ENCODE measurements at regions not wholly inside any gene's neighbourhood (a gene's known extent, or its start where the extent isn't known, plus 50 kb on each side); places are given as distances from the start of the nearest gene placed in this dataset.

DNA sequence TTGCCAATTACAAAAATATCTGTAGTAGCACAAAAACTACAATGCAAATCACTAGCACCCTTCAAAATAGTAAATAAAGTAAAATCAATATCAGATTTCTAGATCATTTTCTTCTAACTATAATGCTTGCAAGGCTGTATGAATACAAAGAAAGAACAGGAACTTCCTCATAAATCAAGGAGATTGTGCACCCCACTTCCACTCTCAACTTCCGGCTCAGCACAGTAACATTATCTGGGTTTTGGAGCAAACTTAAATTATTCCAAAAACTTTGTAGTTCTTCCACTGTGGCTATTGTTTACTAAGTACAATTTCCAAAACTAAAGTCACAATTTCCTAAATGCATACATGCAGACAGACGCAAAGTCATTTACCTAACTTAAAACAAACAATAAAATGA, 778.3 kb upstream of the SLC10A2 start:
- Histone ChIP-seq H3K4me3 (replicated peaks; ENCODE audit: low read depth, low read length) (no peak overlapping the region), H3K27me3 (replicated peaks; ENCODE audit: control insufficient read depth, insufficient read depth, low read length) (no peaks in the 10 kb centered on the region), H3K36me3 (ENCODE audit: control insufficient read depth, insufficient read depth, low read length) (no peaks in the 10 kb centered on the region)
- DNase-seq (ENCODE audit: extremely low read depth, insufficient read length) = no peak
- TF ChIP-seq CTCF (IDR thresholded peaks at IDR 0.05; ENCODE audit: insufficient read depth, low read length, poor library complexity, severe bottlenecking) = no peak

- TF ChIP-seq CTCF (IDR thresholded peaks at IDR 0.05; ENCODE audit: insufficient read depth, low read length, poor library complexity, severe bottlenecking) = no peak
- no peak overlapping the region for H3K4me3 ChIP-seq (replicated peaks; ENCODE audit: low read depth, low read length)
- H3K36me3 ChIP-seq (ENCODE audit: control insufficient read depth, insufficient read depth, low read length) = no peaks in the 10 kb centered on the region
- no peak for DNase-seq (ENCODE audit: extremely low read depth, insufficient read length)
- no peaks in the 10 kb centered on the region for H3K27me3 ChIP-seq (replicated peaks; ENCODE audit: control insufficient read depth, insufficient read depth, low read length)
Observed at GRCh38 chr13:103839460-103839859, 773.2 kb upstream of the SLC10A2 start.

- TF ChIP-seq CTCF (IDR thresholded peaks at IDR 0.05; ENCODE audit: insufficient read depth, low read length, poor library complexity, severe bottlenecking) = no peak
- no peak for DNase-seq (ENCODE audit: extremely low read depth, insufficient read length)
- no peaks in the 10 kb centered on the region for H3K27me3 ChIP-seq (replicated peaks; ENCODE audit: control insufficient read depth, insufficient read depth, low read length)
- no peaks in the 10 kb centered on the region for H3K36me3 ChIP-seq (ENCODE audit: control insufficient read depth, insufficient read depth, low read length)
- H3K4me3 ChIP-seq (replicated peaks; ENCODE audit: low read depth, low read length) = no peak overlapping the region
Observed at GRCh38 chr13:103835052-103835451, 768.8 kb upstream of the SLC10A2 start.

DNA sequence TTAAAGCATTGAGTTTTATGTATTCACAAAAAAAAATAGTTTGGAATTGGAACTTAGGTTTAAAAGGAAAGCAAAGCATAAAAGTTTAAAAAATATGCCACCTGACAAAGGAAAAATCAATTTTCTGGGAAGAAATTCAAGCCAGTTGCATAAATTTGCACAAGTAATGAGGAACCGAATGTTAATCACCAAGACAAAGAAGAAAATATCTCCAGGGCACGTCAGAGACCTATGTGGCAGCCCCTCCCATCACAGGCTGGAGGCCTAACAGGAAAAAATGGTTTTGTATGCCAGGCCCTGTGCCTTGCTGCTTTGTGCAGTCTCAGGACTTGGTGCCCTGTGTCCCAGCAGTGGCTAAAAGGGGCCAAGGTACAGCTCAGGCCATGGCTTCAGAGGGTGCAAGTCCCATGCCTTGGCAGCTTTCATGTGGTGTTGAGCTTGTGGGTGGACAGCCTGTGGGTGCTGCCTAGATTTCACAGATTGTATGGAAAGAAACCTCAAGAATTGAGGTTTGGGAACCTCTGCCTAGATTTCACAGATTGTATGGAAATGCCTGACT, 767.2 kb upstream of the SLC10A2 start:
- Histone ChIP-seq H3K36me3 (ENCODE audit: control insufficient read depth, insufficient read depth, low read length) (no peaks in the 10 kb centered on the region), H3K27me3 (replicated peaks; ENCODE audit: control insufficient read depth, insufficient read depth, low read length) (no peaks in the 10 kb centered on the region), H3K4me3 (replicated peaks; ENCODE audit: low read depth, low read length) (no peak overlapping the region)
- no peak for TF ChIP-seq CTCF (IDR thresholded peaks at IDR 0.05; ENCODE audit: insufficient read depth, low read length, poor library complexity, severe bottlenecking)
- no peak for DNase-seq (ENCODE audit: extremely low read depth, insufficient read length)

GRCh38 chr13:103815619-103816018, 749.4 kb upstream of the SLC10A2 start:
- DNase-seq (ENCODE audit: extremely low read depth, insufficient read length) = no peak
- no peak overlapping the region for H3K4me3 ChIP-seq (replicated peaks; ENCODE audit: low read depth, low read length)
- no peaks in the 10 kb centered on the region for H3K27me3 ChIP-seq (replicated peaks; ENCODE audit: control insufficient read depth, insufficient read depth, low read length)
- no peaks in the 10 kb centered on the region for H3K36me3 ChIP-seq (ENCODE audit: control insufficient read depth, insufficient read depth, low read length)
- TF ChIP-seq CTCF (IDR thresholded peaks at IDR 0.05; ENCODE audit: insufficient read depth, low read length, poor library complexity, severe bottlenecking) = no peak

DNA sequence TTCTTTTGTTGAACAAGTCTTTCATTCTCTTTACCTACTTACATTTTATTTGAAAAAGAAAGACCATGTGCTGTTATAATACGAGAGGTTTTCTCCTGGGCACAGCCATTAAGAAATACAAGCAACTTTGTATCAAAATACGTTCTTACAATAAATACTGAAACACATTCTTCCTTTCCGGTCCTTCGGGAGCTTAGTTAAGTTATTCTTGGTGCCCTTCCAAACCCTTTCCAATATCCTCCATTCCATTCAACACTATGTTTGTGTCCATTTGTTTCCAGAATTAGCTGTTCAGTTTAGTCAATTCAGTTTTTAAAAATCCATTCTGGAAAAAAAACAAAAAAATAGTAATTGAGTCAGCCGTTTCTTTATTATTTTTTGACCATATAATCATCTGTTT, 746.8 kb upstream of the SLC10A2 start:
- no peak for TF ChIP-seq CTCF (IDR thresholded peaks at IDR 0.05; ENCODE audit: insufficient read depth, low read length, poor library complexity, severe bottlenecking)

More for the DNA sequence above, 746.8 kb upstream of the SLC10A2 start:
- Histone ChIP-seq H3K36me3 (ENCODE audit: control insufficient read depth, insufficient read depth, low read length) (no peaks in the 10 kb centered on the region), H3K27me3 (replicated peaks; ENCODE audit: control insufficient read depth, insufficient read depth, low read length) (no peaks in the 10 kb centered on the region), H3K4me3 (replicated peaks; ENCODE audit: low read depth, low read length) (no peak overlapping the region)
- no peak for DNase-seq (ENCODE audit: extremely low read depth, insufficient read length)
